DOHH2 (cell line): ENCODE measurements at regions not wholly inside any gene's neighbourhood (a gene's known extent, or its start where the extent isn't known, plus 50 kb on each side); places are given as distances from the start of the nearest gene placed in this dataset.

ENCODE experiments used
- H3F3A ChIP-seq: fragments of 200-600 bp; sonication (generic), shearing (Covaris generic); 2 replicates; pipeline ENCODE4 v1.6.0; 2016; ENCODE audit warnings: antibody characterized with exemption, mild to moderate bottlenecking; ENCODE audit not compliant: control insufficient read depth, insufficient read depth
- H3K27ac ChIP-seq: fragments of 200-600 bp; sonication (generic); 2 replicates; pipeline ENCODE4 v1.5.1; 2014; ENCODE audit warnings: low read depth, mild to moderate bottlenecking, low read length, moderate library complexity
- H3K27me3 ChIP-seq: fragments of 200-600 bp; sonication (generic); 2 replicates; pipeline ENCODE4 v1.6.1; 2014; ENCODE audit warnings: mild to moderate bottlenecking, low read length, mixed read lengths; ENCODE audit not compliant: control insufficient read depth
- H3K36me3 ChIP-seq: fragments of 200-600 bp; sonication (generic); 2 replicates; pipeline ENCODE4 v1.6.1; 2014; ENCODE audit warnings: mild to moderate bottlenecking, low read length, moderate library complexity, mixed read lengths; ENCODE audit not compliant: control insufficient read depth
- H3K4me1 ChIP-seq: fragments of 200-600 bp; sonication (generic); 2 replicates; pipeline ENCODE4 v1.6.1; 2014; ENCODE audit warnings: mild to moderate bottlenecking, low read length, mixed read lengths; ENCODE audit not compliant: control insufficient read depth
- H3K4me2 ChIP-seq: fragments of 200-600 bp; sonication (generic); 2 replicates; pipeline ENCODE4 v1.6.0; 2014; ENCODE audit warnings: mild to moderate bottlenecking, low read length, moderate library complexity
- H3K4me3 ChIP-seq: fragments of 200-600 bp; sonication (generic); 2 replicates; pipeline ENCODE4 v1.5.1; 2014; ENCODE audit warnings: mild to moderate bottlenecking, low read length, mixed read lengths
- H3K79me2 ChIP-seq: fragments of 200-600 bp; sonication (generic); 2 replicates; pipeline ENCODE4 v1.6.1; 2014; ENCODE audit warnings: mild to moderate bottlenecking, low read length, mixed read lengths; ENCODE audit not compliant: control insufficient read depth
- H3K9me2 ChIP-seq: fragments of 200-600 bp; sonication (generic); replicated peaks from 2 replicates; pipeline ENCODE4 v1.6.1; 2014; ENCODE audit warnings: mild to moderate bottlenecking, low read length, mixed read lengths; ENCODE audit not compliant: control insufficient read depth
- H3K9me3 ChIP-seq: fragments of 200-600 bp; sonication (generic); 2 replicates; pipeline ENCODE4 v1.6.1; 2014; ENCODE audit warnings: antibody characterized with exemption, low read length, mixed read lengths; ENCODE audit not compliant: control insufficient read depth, insufficient read depth
- H4K20me1 ChIP-seq: fragments of 200-600 bp; sonication (generic); 2 replicates; pipeline ENCODE4 v1.6.0; 2014; ENCODE audit warnings: low read depth, mild to moderate bottlenecking, antibody characterized with exemption, low read length, moderate library complexity; ENCODE audit not compliant: control insufficient read depth, insufficient read depth
- CTCF ChIP-seq: fragments of 200-600 bp; sonication (generic); IDR thresholded peaks from one replicate; pipeline ENCODE4 v1.5.1; 2014; ENCODE audit warnings: antibody characterized with exemption, mild to moderate bottlenecking, low read depth, low read length; ENCODE audit not compliant: poor library complexity, severe bottlenecking
- EZH2phosphoT487 ChIP-seq: fragments of 200-600 bp; sonication (generic); IDR thresholded peaks from 2 replicates; pipeline ENCODE4 v1.6.1; 2017; ENCODE audit warnings: borderline replicate concordance, mild to moderate bottlenecking, antibody characterized with exemption, low read length, moderate library complexity, mixed read lengths

GRCh38 chr4:160818571-160818970 lies 1345.2 kb downstream of the FSTL5 start:
- no peaks in the 10 kb centered on the region for H3K36me3 ChIP-seq
- H3K9me2 ChIP-seq: no peaks in the 10 kb centered on the region
- no peaks in the 10 kb centered on the region for H3K4me1 ChIP-seq
- no peak overlapping the region for H3K4me2 ChIP-seq
- no peaks in the 10 kb centered on the region for H3F3A ChIP-seq
- H3K9me3 ChIP-seq: no peaks in the 10 kb centered on the region
- TF ChIP-seq CTCF: no peak
- no peak for TF ChIP-seq EZH2phosphoT487
- no peaks in the 10 kb centered on the region for H3K79me2 ChIP-seq
- no peaks in the 10 kb centered on the region for H4K20me1 ChIP-seq
- no peak overlapping the region for H3K4me3 ChIP-seq
- H3K27me3 ChIP-seq: no peaks in the 10 kb centered on the region
- no peak overlapping the region for H3K27ac ChIP-seq

GRCh38 chr4:160819791-160820190 lies 1344.0 kb downstream of the FSTL5 start:
- H3K79me2 ChIP-seq: no peaks in the 10 kb centered on the region
- no peaks in the 10 kb centered on the region for H3K9me2 ChIP-seq
- H3F3A ChIP-seq: no peaks in the 10 kb centered on the region
- no peaks in the 10 kb centered on the region for H3K27me3 ChIP-seq
- H3K9me3 ChIP-seq: no peaks in the 10 kb centered on the region
- H3K27ac ChIP-seq: no peak overlapping the region
- H4K20me1 ChIP-seq: no peaks in the 10 kb centered on the region
- TF ChIP-seq EZH2phosphoT487 (no peak), CTCF (no peak)
- no peak overlapping the region for H3K4me3 ChIP-seq
- H3K36me3 ChIP-seq: no peaks in the 10 kb centered on the region
- H3K4me1 ChIP-seq: no peaks in the 10 kb centered on the region
- no peak overlapping the region for H3K4me2 ChIP-seq

GRCh38 chr4:160824481-160824880 lies 1339.3 kb downstream of the FSTL5 start:
- no peaks in the 10 kb centered on the region for H3F3A ChIP-seq
- TF ChIP-seq CTCF (no peak), EZH2phosphoT487 (no peak)
- no peaks in the 10 kb centered on the region for H3K4me1 ChIP-seq
- H3K9me2 ChIP-seq: no peaks in the 10 kb centered on the region
- no peaks in the 10 kb centered on the region for H3K36me3 ChIP-seq
- H4K20me1 ChIP-seq: no peaks in the 10 kb centered on the region
- no peaks in the 10 kb centered on the region for H3K79me2 ChIP-seq
- no peak overlapping the region for H3K27ac ChIP-seq
- H3K9me3 ChIP-seq: no peaks in the 10 kb centered on the region
- H3K4me3 ChIP-seq: no peak overlapping the region
- no peak overlapping the region for H3K4me2 ChIP-seq
- H3K27me3 ChIP-seq: no peaks in the 10 kb centered on the region
